ENCODE measurements at regions not wholly inside any gene's neighbourhood (a gene's known extent, or its start where the extent isn't known, plus 50 kb on each side); places are given as distances from the start of the nearest gene placed in this dataset.

DNA sequence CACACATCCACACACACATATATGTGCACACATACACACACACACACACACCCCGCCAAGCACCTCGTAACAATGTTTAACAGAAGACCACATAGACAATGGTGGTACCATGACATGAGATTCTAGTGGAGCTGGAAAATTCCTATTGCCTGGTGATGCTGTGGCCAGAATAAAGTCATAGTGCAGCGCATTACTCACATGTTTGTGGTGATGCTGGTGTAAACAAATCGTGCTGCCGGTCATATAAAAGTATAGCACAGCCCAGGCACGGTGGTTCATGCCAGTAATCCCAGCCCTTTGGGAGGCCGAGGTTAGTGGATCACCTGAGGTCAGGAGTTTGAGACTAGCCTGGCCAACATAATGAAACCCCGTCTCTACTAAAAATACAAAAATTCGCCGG is 275.2 kb downstream of the TRIML1 start:
- no peaks in the 10 kb centered on the region for H3K9me3 ChIP-seq
- no peak overlapping the region for H3K4me3 Mint-ChIP-seq
- H3K4me1 ChIP-seq (ENCODE audit: control insufficient read depth in 1 of 2, extremely low read depth in 1 of 2, insufficient read depth in 2 of 2, low read length in 2 of 2), result no peaks in the 10 kb centered on the region
- H3K27ac Mint-ChIP-seq, result no peak overlapping the region
- ChIA-PET CTCF (no interaction called here), POLR2A (no interaction called here)
- WGBS (ENCODE audit: insufficient coverage), result 86% methylated on average over 8 of the region's 10 CpGs
- no peak overlapping the region for H3K4me3 ChIP-seq (ENCODE audit: control insufficient read depth in 1 of 2, extremely low read depth in 1 of 2, low read length in 1 of 2)
- H3K9me3 Mint-ChIP-seq, result peaks cover 5 to 17% (median 11%) of the 10 kb centered on the region in 3 donors
- H3K27ac ChIP-seq (ENCODE audit: low read length), result no peak overlapping the region
- no peaks in the 10 kb centered on the region for H3K27me3 Mint-ChIP-seq
- no peaks in the 10 kb centered on the region for H3K4me1 Mint-ChIP-seq
- H3K36me3 Mint-ChIP-seq, result no peaks in the 10 kb centered on the region
- DNase-seq (no peak), ATAC-seq (replicated peaks in 1 of 4) (no peak)
- H3K27me3 ChIP-seq (replicated peaks in 1 of 2; ENCODE audit: control insufficient read depth in 2 of 2, extremely low read depth in 1 of 2, insufficient read depth in 2 of 2, low read length in 1 of 2), result no peaks in the 10 kb centered on the region
- H3K36me3 ChIP-seq (ENCODE audit: control insufficient read depth in 2 of 2, extremely low read depth in 1 of 2, insufficient read depth in 1 of 2, low read length in 1 of 2), result no peaks in the 10 kb centered on the region

DNA sequence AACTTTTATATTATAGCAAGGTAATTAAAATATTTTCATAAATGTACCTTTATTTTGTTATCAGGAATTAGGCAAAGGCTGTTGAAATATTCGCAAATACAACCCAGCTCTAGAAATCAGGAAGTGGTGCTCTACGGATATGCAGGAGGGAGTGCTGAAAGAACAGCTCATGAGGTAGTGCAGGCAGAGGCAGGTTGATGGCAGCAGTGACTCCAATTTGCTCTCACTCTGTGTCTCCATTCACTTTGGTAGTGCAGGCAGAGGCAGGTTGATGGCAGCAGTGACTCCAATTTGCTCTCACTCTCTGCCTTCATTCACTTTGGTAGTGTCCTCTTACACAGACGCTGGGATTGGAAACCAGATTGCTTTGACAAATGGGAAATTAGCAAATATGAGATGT is 277.9 kb downstream of the TRIML1 start:
- H3K27me3 ChIP-seq (replicated peaks in 1 of 2; ENCODE audit: control insufficient read depth in 2 of 2, extremely low read depth in 1 of 2, insufficient read depth in 2 of 2, low read length in 1 of 2), result no peaks in the 10 kb centered on the region
- no peaks in the 10 kb centered on the region for H3K36me3 Mint-ChIP-seq
- no peaks in the 10 kb centered on the region for H3K4me1 ChIP-seq (ENCODE audit: control insufficient read depth in 1 of 2, extremely low read depth in 1 of 2, insufficient read depth in 2 of 2, low read length in 2 of 2)
- DNase-seq, result no peak
- no peaks in the 10 kb centered on the region for H3K9me3 ChIP-seq
- H3K27me3 Mint-ChIP-seq, result no peaks in the 10 kb centered on the region
- no peak overlapping the region for H3K4me3 Mint-ChIP-seq
- H3K4me1 Mint-ChIP-seq, result no peaks in the 10 kb centered on the region
- ChIA-PET POLR2A (interaction anchor here in 1 of 2 donors (0.7 kb wide), 1 partner anchor 18 kb away, joined by 3 read pairs; no protein-coding TSS in a partner anchor), CTCF (no interaction called here)
- no peak overlapping the region for H3K27ac Mint-ChIP-seq
- peaks cover 2 to 18% (median 10%) of the 10 kb centered on the region in 3 donors for H3K9me3 Mint-ChIP-seq
- 20% methylated on average over 1 of the region's 3 CpGs for WGBS (ENCODE audit: insufficient coverage)
- H3K27ac ChIP-seq (ENCODE audit: low read length), result no peak overlapping the region
- no peak overlapping the region for H3K4me3 ChIP-seq (ENCODE audit: control insufficient read depth in 1 of 2, extremely low read depth in 1 of 2, low read length in 1 of 2)
- no peaks in the 10 kb centered on the region for H3K36me3 ChIP-seq (ENCODE audit: control insufficient read depth in 2 of 2, extremely low read depth in 1 of 2, insufficient read depth in 1 of 2, low read length in 1 of 2)
- no peak for ATAC-seq (replicated peaks in 1 of 4)

DNA sequence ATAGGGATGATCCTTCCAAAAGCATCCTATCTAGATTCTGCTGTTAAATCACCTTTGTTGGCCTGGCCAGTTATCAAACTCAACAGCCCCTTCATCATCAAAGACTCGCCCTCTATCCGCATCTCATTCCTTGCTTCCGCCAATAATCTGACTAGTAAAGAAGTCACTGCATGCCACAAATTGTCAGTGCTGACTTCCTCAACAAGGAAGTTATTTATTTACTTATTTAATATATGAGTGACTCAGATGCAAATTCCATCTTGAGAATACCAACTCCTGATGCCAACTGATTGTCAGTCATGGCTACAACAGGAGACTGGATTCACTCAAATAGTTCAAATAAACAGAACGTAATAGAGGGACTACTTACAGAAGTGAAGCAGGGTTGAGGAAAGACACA is 283.8 kb downstream of the TRIML1 start:
- Histone ChIP-seq H3K27me3 (replicated peaks in 1 of 2; ENCODE audit: control insufficient read depth in 2 of 2, extremely low read depth in 1 of 2, insufficient read depth in 2 of 2, low read length in 1 of 2) (no peaks in the 10 kb centered on the region), H3K9me3 (no peaks in the 10 kb centered on the region), H3K4me1 (ENCODE audit: control insufficient read depth in 1 of 2, extremely low read depth in 1 of 2, insufficient read depth in 2 of 2, low read length in 2 of 2) (no peaks in the 10 kb centered on the region), H3K36me3 (ENCODE audit: control insufficient read depth in 2 of 2, extremely low read depth in 1 of 2, insufficient read depth in 1 of 2, low read length in 1 of 2) (no peaks in the 10 kb centered on the region), H3K4me3 (ENCODE audit: control insufficient read depth in 1 of 2, extremely low read depth in 1 of 2, low read length in 1 of 2) (no peak overlapping the region), H3K27ac (ENCODE audit: low read length) (no peak overlapping the region)
- Mint-ChIP-seq H3K36me3 (no peaks in the 10 kb centered on the region), H3K9me3 (peaks cover 5 to 9% (median 7%) of the 10 kb centered on the region in 3 donors), H3K27ac (no peak overlapping the region), H3K27me3 (no peaks in the 10 kb centered on the region), H3K4me1 (no peaks in the 10 kb centered on the region), H3K4me3 (no peak overlapping the region)
- CTCF ChIA-PET, result no interaction called here
- DNase-seq (no peak), ATAC-seq (replicated peaks in 1 of 4) (no peak)
- 100% methylated on average over 1 of the region's 4 CpGs for WGBS (ENCODE audit: insufficient coverage)
- POLR2A ChIA-PET, result no interaction called here

DNA sequence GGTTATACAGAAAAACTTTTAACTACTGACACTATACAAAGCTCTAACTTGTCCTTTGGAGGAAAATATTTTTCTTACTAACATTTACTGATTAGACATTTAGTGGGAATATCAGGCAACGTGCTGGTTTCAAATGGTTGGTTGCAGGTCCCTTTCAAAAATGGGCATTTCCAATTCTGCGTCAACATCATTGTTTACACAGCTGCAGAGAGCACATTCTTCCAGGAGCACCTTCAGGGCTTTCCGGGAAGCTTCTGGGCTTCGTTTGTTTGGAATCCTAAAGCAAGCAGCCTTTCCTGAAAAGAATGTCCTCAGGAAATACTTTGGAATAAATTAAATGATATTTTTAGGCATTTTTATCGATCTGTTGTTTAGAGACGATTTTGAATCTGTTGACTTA is 289.7 kb downstream of the TRIML1 start:
- Histone ChIP-seq H3K9me3 (no peaks in the 10 kb centered on the region), H3K27ac (ENCODE audit: low read length) (no peak overlapping the region), H3K36me3 (ENCODE audit: control insufficient read depth in 2 of 2, extremely low read depth in 1 of 2, insufficient read depth in 1 of 2, low read length in 1 of 2) (no peaks in the 10 kb centered on the region), H3K4me3 (ENCODE audit: control insufficient read depth in 1 of 2, extremely low read depth in 1 of 2, low read length in 1 of 2) (no peak overlapping the region), H3K27me3 (replicated peaks in 1 of 2; ENCODE audit: control insufficient read depth in 2 of 2, extremely low read depth in 1 of 2, insufficient read depth in 2 of 2, low read length in 1 of 2) (no peaks in the 10 kb centered on the region), H3K4me1 (ENCODE audit: control insufficient read depth in 1 of 2, extremely low read depth in 1 of 2, insufficient read depth in 2 of 2, low read length in 2 of 2) (no peaks in the 10 kb centered on the region)
- ChIA-PET CTCF (no interaction called here), POLR2A (no interaction called here)
- ATAC-seq (replicated peaks in 1 of 4) (no peak), DNase-seq (no peak)
- Mint-ChIP-seq H3K4me3 (no peak overlapping the region), H3K27ac (no peak overlapping the region), H3K27me3 (no peaks in the 10 kb centered on the region), H3K36me3 (no peaks in the 10 kb centered on the region), H3K4me1 (no peaks in the 10 kb centered on the region), H3K9me3 (peaks cover 12 to 21% (median 16%) of the 10 kb centered on the region in 3 donors)
- WGBS (ENCODE audit: insufficient coverage), result 17% methylated on average over 2 of the region's 6 CpGs

DNA sequence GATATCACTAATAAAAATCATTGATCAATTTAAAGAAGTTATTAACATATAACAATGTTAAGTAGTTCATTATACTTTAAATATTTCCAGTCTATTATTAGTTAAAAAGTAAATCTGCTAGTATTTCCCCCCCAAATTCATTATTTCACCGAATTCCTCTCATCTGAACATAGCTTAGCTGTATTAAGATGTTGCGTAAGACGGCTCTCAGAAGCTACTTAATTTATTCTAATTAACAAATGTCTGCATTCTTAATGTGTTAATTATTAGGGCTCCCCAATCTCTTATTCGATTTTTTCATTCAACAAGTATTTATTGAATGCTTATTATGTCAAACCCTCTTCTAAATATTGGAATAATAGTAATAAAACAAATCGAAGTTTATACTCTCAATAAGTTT is 290.7 kb downstream of the TRIML1 start:
- POLR2A ChIA-PET, result no interaction called here
- H3K4me1 Mint-ChIP-seq, result no peaks in the 10 kb centered on the region
- Histone ChIP-seq H3K36me3 (ENCODE audit: control insufficient read depth in 2 of 2, extremely low read depth in 1 of 2, insufficient read depth in 1 of 2, low read length in 1 of 2) (no peaks in the 10 kb centered on the region), H3K27me3 (replicated peaks in 1 of 2; ENCODE audit: control insufficient read depth in 2 of 2, extremely low read depth in 1 of 2, insufficient read depth in 2 of 2, low read length in 1 of 2) (no peaks in the 10 kb centered on the region), H3K27ac (ENCODE audit: low read length) (no peak overlapping the region), H3K9me3 (no peaks in the 10 kb centered on the region), H3K4me3 (ENCODE audit: control insufficient read depth in 1 of 2, extremely low read depth in 1 of 2, low read length in 1 of 2) (no peak overlapping the region), H3K4me1 (ENCODE audit: control insufficient read depth in 1 of 2, extremely low read depth in 1 of 2, insufficient read depth in 2 of 2, low read length in 2 of 2) (no peaks in the 10 kb centered on the region)
- peaks cover 15 to 25% (median 20%) of the 10 kb centered on the region in 3 donors for H3K9me3 Mint-ChIP-seq
- no peaks in the 10 kb centered on the region for H3K36me3 Mint-ChIP-seq
- H3K4me3 Mint-ChIP-seq, result no peak overlapping the region
- CTCF ChIA-PET, result no interaction called here
- no CpG with 5 or more reads among the region's 5 CpGs for whole genome bisulfite sequencing (ENCODE audit: insufficient coverage)
- ATAC-seq (replicated peaks in 1 of 4), result no peak
- H3K27me3 Mint-ChIP-seq, result no peaks in the 10 kb centered on the region
- no peak for DNase-seq
- no peak overlapping the region for H3K27ac Mint-ChIP-seq

DNA sequence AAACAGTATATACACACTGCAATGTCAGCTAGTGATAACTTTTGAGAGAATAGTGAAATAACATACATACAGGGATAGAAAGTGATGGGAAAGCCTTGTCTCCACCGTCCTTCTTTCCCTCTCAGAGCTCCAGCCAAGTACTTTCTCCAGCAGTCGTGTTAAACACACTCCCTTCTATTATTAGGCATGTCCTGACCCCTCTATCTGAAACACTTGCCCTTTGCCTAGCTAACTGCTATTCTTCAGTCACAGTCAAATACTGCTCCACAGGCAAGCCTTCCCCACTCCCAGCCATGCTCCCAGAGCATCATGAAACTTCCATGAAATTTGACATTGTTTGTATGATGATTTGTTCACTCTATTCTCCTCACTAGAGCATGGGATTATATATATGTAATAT is 291.1 kb downstream of the TRIML1 start:
- Histone ChIP-seq H3K27ac (ENCODE audit: low read length) (no peak overlapping the region), H3K4me1 (ENCODE audit: control insufficient read depth in 1 of 2, extremely low read depth in 1 of 2, insufficient read depth in 2 of 2, low read length in 2 of 2) (no peaks in the 10 kb centered on the region), H3K36me3 (ENCODE audit: control insufficient read depth in 2 of 2, extremely low read depth in 1 of 2, insufficient read depth in 1 of 2, low read length in 1 of 2) (no peaks in the 10 kb centered on the region), H3K9me3 (no peaks in the 10 kb centered on the region), H3K27me3 (replicated peaks in 1 of 2; ENCODE audit: control insufficient read depth in 2 of 2, extremely low read depth in 1 of 2, insufficient read depth in 2 of 2, low read length in 1 of 2) (no peaks in the 10 kb centered on the region), H3K4me3 (ENCODE audit: control insufficient read depth in 1 of 2, extremely low read depth in 1 of 2, low read length in 1 of 2) (no peak overlapping the region)
- Mint-ChIP-seq H3K4me1 (no peaks in the 10 kb centered on the region), H3K4me3 (no peak overlapping the region), H3K9me3 (peaks cover 12 to 23% (median 22%) of the 10 kb centered on the region in 3 donors), H3K36me3 (no peaks in the 10 kb centered on the region), H3K27ac (no peak overlapping the region), H3K27me3 (no peaks in the 10 kb centered on the region)
- 20% methylated on average over 1 of the region's 2 CpGs for WGBS (ENCODE audit: insufficient coverage)
- no peak for ATAC-seq (replicated peaks in 1 of 4)
- ChIA-PET POLR2A (no interaction called here), CTCF (no interaction called here)
- no peak for DNase-seq

DNA sequence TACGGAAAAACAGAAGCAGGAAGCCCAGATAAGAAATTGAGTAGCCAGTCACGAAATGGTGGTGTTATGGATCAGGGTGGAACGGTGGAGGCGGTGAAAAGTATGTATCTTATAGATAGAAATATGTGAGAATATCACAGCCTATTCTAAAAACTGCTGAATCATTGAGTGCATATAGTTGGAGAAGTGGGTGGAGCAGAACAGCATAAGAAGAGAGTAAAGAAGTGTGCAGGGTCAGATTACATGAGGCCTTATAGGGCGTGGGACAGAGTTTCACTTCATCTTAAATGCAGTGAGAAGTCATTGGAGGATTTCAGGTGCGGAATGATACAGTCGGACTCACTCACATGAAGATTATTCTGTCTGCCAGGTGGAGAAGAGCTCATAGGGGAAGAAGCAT is 293.1 kb downstream of the TRIML1 start:
- Mint-ChIP-seq H3K27me3 (no peaks in the 10 kb centered on the region), H3K27ac (no peak overlapping the region), H3K4me1 (no peaks in the 10 kb centered on the region), H3K36me3 (no peaks in the 10 kb centered on the region), H3K9me3 (peaks cover 8 to 28% (median 20%) of the 10 kb centered on the region in 3 donors), H3K4me3 (no peak overlapping the region)
- Histone ChIP-seq H3K4me3 (ENCODE audit: control insufficient read depth in 1 of 2, extremely low read depth in 1 of 2, low read length in 1 of 2) (no peak overlapping the region), H3K27me3 (replicated peaks in 1 of 2; ENCODE audit: control insufficient read depth in 2 of 2, extremely low read depth in 1 of 2, insufficient read depth in 2 of 2, low read length in 1 of 2) (no peaks in the 10 kb centered on the region), H3K27ac (ENCODE audit: low read length) (no peak overlapping the region), H3K36me3 (ENCODE audit: control insufficient read depth in 2 of 2, extremely low read depth in 1 of 2, insufficient read depth in 1 of 2, low read length in 1 of 2) (no peaks in the 10 kb centered on the region), H3K4me1 (ENCODE audit: control insufficient read depth in 1 of 2, extremely low read depth in 1 of 2, insufficient read depth in 2 of 2, low read length in 2 of 2) (no peaks in the 10 kb centered on the region), H3K9me3 (no peaks in the 10 kb centered on the region)
- DNase-seq (no peak), ATAC-seq (replicated peaks in 1 of 4) (no peak)
- POLR2A ChIA-PET, result no interaction called here
- 89% methylated on average over 4 of the region's 7 CpGs for WGBS (ENCODE audit: insufficient coverage)
- CTCF ChIA-PET, result no interaction called here

All from T-cell (primary cell).